ENCODE measurements at regions not wholly inside any gene's neighbourhood (a gene's known extent, or its start where the extent isn't known, plus 50 kb on each side); places are given as distances from the start of the nearest gene placed in this dataset.
A peak's percentile ranks its signal among the peaks of the same experiment; 100 is the strongest.

DNA sequence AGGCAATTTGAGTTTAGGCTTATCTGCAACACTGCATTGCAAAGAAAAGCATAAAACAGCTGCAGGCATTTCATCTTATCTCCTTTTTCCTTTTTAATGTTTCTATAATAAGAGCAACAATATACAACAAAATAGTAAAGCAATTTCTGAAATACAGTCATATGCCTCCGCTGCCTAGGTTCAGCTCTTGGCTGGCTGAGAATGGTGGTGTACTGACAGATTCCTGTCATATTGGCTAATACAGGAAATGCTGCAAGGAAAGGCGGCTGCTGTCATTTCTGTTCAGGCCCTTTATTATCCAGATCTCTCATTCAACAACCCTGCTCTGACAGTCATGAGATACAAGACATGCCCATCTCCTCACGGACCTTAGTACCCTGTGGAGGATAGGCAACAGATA is 677.0 kb downstream of the TAF11L14 start:
- intact Hi-C loops (cut with micrococcal nuclease), result no loop called here
- peaks cover 0 to 3% (median 2%) of the 10 kb centered on the region in 3 donors for H3K27me3 Mint-ChIP-seq (ENCODE audit: low read depth in 3 of 3)
- no peaks in the 10 kb centered on the region for H3K36me3 Mint-ChIP-seq
- no CpG with 5 or more reads among the region's 3 CpGs for WGBS (ENCODE audit: insufficient coverage)
- peak overlapping the region; percentile 56 for H2AFZ ChIP-seq (ENCODE audit: insufficient read depth, low read depth, low read length, poor library complexity, severe bottlenecking)
- H3K27me3 ChIP-seq (ENCODE audit: control insufficient read depth in 2 of 2, insufficient read depth in 2 of 2, low read length in 2 of 2), result no peaks in the 10 kb centered on the region
- H3K4me3 Mint-ChIP-seq, result peak overlapping the region in 1 of 2 donors; percentile 14
- H3K27ac Mint-ChIP-seq, result peak overlapping the region in 3 of 7 donors; percentile 49 to 82 (median 50)
- H3K27ac ChIP-seq (ENCODE audit: low read depth in 1 of 2, low read length in 2 of 2), result no peak overlapping the region
- no peaks in the 10 kb centered on the region for H3K9me3 ChIP-seq (replicated peaks in 1 of 2; ENCODE audit: control insufficient read depth in 1 of 2, insufficient read depth in 1 of 2, low read length in 2 of 2)
- H4K20me1 ChIP-seq (ENCODE audit: insufficient read depth, low read length), result no peaks in the 10 kb centered on the region
- TF ChIP-seq, protein P1, sequence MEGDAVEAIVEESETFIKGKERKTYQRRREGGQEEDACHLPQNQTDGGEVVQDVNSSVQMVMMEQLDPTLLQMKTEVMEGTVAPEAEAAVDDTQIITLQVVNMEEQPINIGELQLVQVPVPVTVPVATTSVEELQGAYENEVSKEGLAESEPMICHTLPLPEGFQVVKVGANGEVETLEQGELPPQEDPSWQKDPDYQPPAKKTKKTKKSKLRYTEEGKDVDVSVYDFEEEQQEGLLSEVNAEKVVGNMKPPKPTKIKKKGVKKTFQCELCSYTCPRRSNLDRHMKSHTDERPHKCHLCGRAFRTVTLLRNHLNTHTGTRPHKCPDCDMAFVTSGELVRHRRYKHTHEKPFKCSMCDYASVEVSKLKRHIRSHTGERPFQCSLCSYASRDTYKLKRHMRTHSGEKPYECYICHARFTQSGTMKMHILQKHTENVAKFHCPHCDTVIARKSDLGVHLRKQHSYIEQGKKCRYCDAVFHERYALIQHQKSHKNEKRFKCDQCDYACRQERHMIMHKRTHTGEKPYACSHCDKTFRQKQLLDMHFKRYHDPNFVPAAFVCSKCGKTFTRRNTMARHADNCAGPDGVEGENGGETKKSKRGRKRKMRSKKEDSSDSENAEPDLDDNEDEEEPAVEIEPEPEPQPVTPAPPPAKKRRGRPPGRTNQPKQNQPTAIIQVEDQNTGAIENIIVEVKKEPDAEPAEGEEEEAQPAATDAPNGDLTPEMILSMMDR (IDR thresholded peaks at IDR 0.05), result no peak
- no peaks in the 10 kb centered on the region for H3K79me2 ChIP-seq (ENCODE audit: insufficient read depth, low read length)
- DNase-seq, result peak; percentile 21 to 48 (median 30)
- peaks cover 2 to 6% (median 3%) of the 10 kb centered on the region in 7 donors for H3K9me3 Mint-ChIP-seq
- no peak overlapping the region for H3K9ac ChIP-seq (ENCODE audit: insufficient read depth, low read length, poor library complexity, severe bottlenecking)
- peaks cover 24% of the 10 kb centered on the region in 2 donors for H3K4me1 ChIP-seq (ENCODE audit: control insufficient read depth in 1 of 2, insufficient read depth in 2 of 2, low read length in 2 of 2)
- no peaks in the 10 kb centered on the region for H3K36me3 ChIP-seq (replicated peaks in 1 of 2; ENCODE audit: control insufficient read depth in 1 of 2, insufficient read depth in 2 of 2, low read length in 2 of 2)
- peaks cover 27% of the 10 kb centered on the region for H3K4me1 Mint-ChIP-seq
- no peak overlapping the region for H3K4me2 ChIP-seq (replicated peaks; ENCODE audit: extremely low read depth, low read length, poor library complexity, severe bottlenecking)
- H3K4me3 ChIP-seq (replicated peaks in 1 of 3; ENCODE audit: low read depth in 2 of 3, low read length in 3 of 3), result no peak overlapping the region

DNA sequence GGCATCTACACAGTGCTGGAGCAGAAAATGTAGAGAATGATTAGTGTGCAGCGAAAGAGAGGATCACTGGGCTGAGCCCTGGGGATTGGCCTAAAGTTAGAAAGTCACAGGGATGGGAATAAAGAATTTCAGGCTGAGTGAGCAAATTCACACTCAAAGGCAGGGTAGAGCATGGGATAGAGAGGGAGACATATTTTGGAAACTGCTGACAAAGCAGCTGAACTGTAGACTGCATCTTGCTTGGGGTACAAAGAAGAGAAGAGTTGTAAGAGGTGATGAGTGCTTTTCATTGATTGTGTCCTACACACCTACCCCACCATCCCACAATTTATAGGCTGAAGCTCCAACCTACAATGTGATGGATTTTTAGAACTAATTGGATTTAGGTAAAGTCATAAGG is 677.8 kb downstream of the TAF11L14 start:
- Mint-ChIP-seq H3K4me3 (no peak overlapping the region), H3K27me3 (ENCODE audit: low read depth in 3 of 3) (peaks cover 0 to 3% (median 2%) of the 10 kb centered on the region in 3 donors), H3K36me3 (no peaks in the 10 kb centered on the region), H3K27ac (peak overlapping the region in 1 of 7 donors; percentile 5), H3K4me1 (peaks cover 27% of the 10 kb centered on the region), H3K9me3 (peaks cover 2 to 6% (median 3%) of the 10 kb centered on the region in 7 donors)
- no peak overlapping the region for H3K4me2 ChIP-seq (replicated peaks; ENCODE audit: extremely low read depth, low read length, poor library complexity, severe bottlenecking)
- whole genome bisulfite sequencing (ENCODE audit: insufficient coverage), result 100% methylated on average over 1 of the region's 1 CpG
- H3K9me3 ChIP-seq (replicated peaks in 1 of 2; ENCODE audit: control insufficient read depth in 1 of 2, insufficient read depth in 1 of 2, low read length in 2 of 2), result no peaks in the 10 kb centered on the region
- intact Hi-C loops (cut with micrococcal nuclease), result loop anchor here in 1 of 2 donors (2.0 kb wide), 1 partner anchor 1095 kb away; the partner anchor contains the start of gene BASP1
- no peaks in the 10 kb centered on the region for H3K79me2 ChIP-seq (ENCODE audit: insufficient read depth, low read length)
- H3K4me3 ChIP-seq (replicated peaks in 1 of 3; ENCODE audit: low read depth in 2 of 3, low read length in 3 of 3), result no peak overlapping the region
- no peaks in the 10 kb centered on the region for H3K36me3 ChIP-seq (replicated peaks in 1 of 2; ENCODE audit: control insufficient read depth in 1 of 2, insufficient read depth in 2 of 2, low read length in 2 of 2)
- peaks cover 24% of the 10 kb centered on the region in 2 donors for H3K4me1 ChIP-seq (ENCODE audit: control insufficient read depth in 1 of 2, insufficient read depth in 2 of 2, low read length in 2 of 2)
- no peak for DNase-seq
- no peak overlapping the region for H3K9ac ChIP-seq (ENCODE audit: insufficient read depth, low read length, poor library complexity, severe bottlenecking)
- peak overlapping the region; percentile 56 for H2AFZ ChIP-seq (ENCODE audit: insufficient read depth, low read depth, low read length, poor library complexity, severe bottlenecking)
- H3K27ac ChIP-seq (ENCODE audit: low read depth in 1 of 2, low read length in 2 of 2), result no peak overlapping the region
- TF ChIP-seq, protein P1 (IDR thresholded peaks at IDR 0.05), result no peak
- H4K20me1 ChIP-seq (ENCODE audit: insufficient read depth, low read length), result no peaks in the 10 kb centered on the region
- no peaks in the 10 kb centered on the region for H3K27me3 ChIP-seq (ENCODE audit: control insufficient read depth in 2 of 2, insufficient read depth in 2 of 2, low read length in 2 of 2)

All from CD14-positive monocyte (primary cell).